Midbrain (tissue), 1 donor: ENCODE measurements at regions not wholly inside any gene's neighbourhood (a gene's known extent, or its start where the extent isn't known, plus 50 kb on each side); places are given as distances from the start of the nearest gene placed in this dataset.
A peak's percentile ranks its signal among the peaks of the same experiment; 100 is the strongest.

Experiments used
- DNase-seq: peaks from one replicate; lab custom pipeline; 2025; lab: John Stamatoyannopoulos, UW

GRCh38 chr1:244220410-244220809, 169.3 kb downstream of the ZBTB18 start:
- DNase-seq, result no peak

- DNase-seq, result no peak
These were observed 170.9 kb downstream of the ZBTB18 start for GRCh38 chr1:244221991-244222390.

- peak; percentile 13 for DNase-seq
These were observed 173.7 kb downstream of the ZBTB18 start for GRCh38 chr1:244224487-244225430.

GRCh38 chr1:244226435-244226834, 175.4 kb downstream of the ZBTB18 start:
- DNase-seq, result no peak

- no peak for DNase-seq
These were observed 179.4 kb downstream of the ZBTB18 start for GRCh38 chr1:244230470-244230869.

GRCh38 chr1:244231193-244231571, 180.1 kb downstream of the ZBTB18 start:
- DNase-seq, result no peak

- DNase-seq, result peak; percentile 3
These were observed 180.7 kb downstream of the ZBTB18 start for GRCh38 chr1:244231572-244232315.

GRCh38 chr1:244234009-244234643, 183.0 kb downstream of the ZBTB18 start:
- DNase-seq, result no peak

GRCh38 chr1:244235157-244235556, 184.1 kb downstream of the ZBTB18 start:
- DNase-seq, result no peak

GRCh38 chr1:244236101-244236500, 185.0 kb downstream of the ZBTB18 start:
- no peak for DNase-seq

- DNase-seq, result no peak
These were observed 185.6 kb downstream of the ZBTB18 start for GRCh38 chr1:244236721-244237120.

- no peak for DNase-seq
These were observed 186.4 kb downstream of the ZBTB18 start for GRCh38 chr1:244237445-244237844.

- DNase-seq, result no peak
These were observed 188.2 kb downstream of the ZBTB18 start for GRCh38 chr1:244239261-244239770.

GRCh38 chr1:244241438-244241837, 190.4 kb downstream of the ZBTB18 start:
- DNase-seq, result no peak

GRCh38 chr1:244242446-244242845, 191.4 kb downstream of the ZBTB18 start:
- no peak for DNase-seq

- DNase-seq, result no peak
These were observed 195.3 kb downstream of the ZBTB18 start for GRCh38 chr1:244246334-244246733.

- DNase-seq, result no peak
These were observed 197.3 kb downstream of the ZBTB18 start for GRCh38 chr1:244248426-244248825.

- no peak for DNase-seq
These were observed 199.5 kb downstream of the ADSS2 start for GRCh38 chr1:244252211-244252610.

GRCh38 chr1:244254467-244254866, 197.2 kb downstream of the ADSS2 start:
- peak; percentile 24 for DNase-seq

- no peak for DNase-seq
These were observed 196.2 kb downstream of the ADSS2 start for GRCh38 chr1:244255426-244255965.

- DNase-seq, result no peak
These were observed 195.5 kb downstream of the ADSS2 start for GRCh38 chr1:244256086-244256676.

GRCh38 chr1:244264163-244264562, 187.5 kb downstream of the ADSS2 start:
- no peak for DNase-seq
